Heart right ventricle (tissue), 16 donors: ENCODE measurements at regions not wholly inside any gene's neighbourhood (a gene's known extent, or its start where the extent isn't known, plus 50 kb on each side); places are given as distances from the start of the nearest gene placed in this dataset.

Experiments
- ATAC-seq, 8 donors: fragments of 200-7000 bp; cut with Tn5 transposase; one replicate each; pipeline ENCODE4 v1.9.1; 2020; ENCODE audit warnings: mild to moderate bottlenecking in 8 of 8, moderate library complexity in 8 of 8, moderate number of reproducible peaks in 1 of 8
- DNase-seq, 2 donors: peaks; one replicate each; pipeline ENCODE4 v3.0.0-alpha.2; 2020
- H3K27ac ChIP-seq, 10 donors: fragments of 200-600 bp; sonication (generic) in 2 of 10; one replicate each; pipeline versions ENCODE4 v1.5.0 to v1.8.0; 2020 to 2022; ENCODE audit warnings: mild to moderate bottlenecking in 3 of 10
- H3K27me3 ChIP-seq, 7 donors: fragments of 200-600 bp; one replicate each; pipeline ENCODE4 v1.8.0; 2021 to 2022; ENCODE audit warnings: mild to moderate bottlenecking in 2 of 7
- H3K36me3 ChIP-seq, 9 donors: fragments of 200-600 bp; sonication (generic) in 1 of 9; one replicate each; pipeline versions ENCODE4 v1.5.0 to v1.8.0; 2020 to 2022; ENCODE audit warnings: mild to moderate bottlenecking in 2 of 9
- H3K4me1 ChIP-seq, 9 donors: fragments of 200-600 bp; sonication (generic) in 1 of 9; one replicate each; pipeline versions ENCODE4 v1.5.0 to v1.8.0; 2020 to 2022; ENCODE audit warnings: mild to moderate bottlenecking in 4 of 9
- H3K4me3 ChIP-seq, 10 donors: fragments of 200-600 bp; sonication (generic) in 2 of 10; one replicate each; pipeline versions ENCODE4 v1.5.0 to v1.8.0; 2020 to 2022; ENCODE audit warnings: mild to moderate bottlenecking in 7 of 10, moderate library complexity in 2 of 10
- H3K9me3 ChIP-seq, 11 donors: fragments of 200-600 bp in 10 of 11; sonication (generic) in 2 of 11; one replicate each; pipeline versions ENCODE4 v1.5.0 to v1.8.0; 2013 to 2022; ENCODE audit warnings: mild to moderate bottlenecking in 2 of 11, control low read depth in 1 of 11, moderate library complexity in 1 of 11
- CTCF ChIP-seq, 9 donors: fragments of 200-600 bp; sonication (generic) in 2 of 9; IDR thresholded peaks; one replicate each; pipeline versions ENCODE4 v1.5.0 to v1.8.0; 2021 to 2022; ENCODE audit warnings: antibody characterized with exemption in 9 of 9, mild to moderate bottlenecking in 5 of 9, moderate library complexity in 1 of 9
- WGBS, 2 donors: extraction: QIAGEN DNeasy Blood & Tissue Kit; methylation state at CpG; one replicate each; pipeline ENCODE4 v1.1.7; 2013; ENCODE audit warnings: inconsistent platforms in 1 of 2; 5-methylcytosine and 5-hydroxymethylcytosine counted together
- intact Hi-C, 10 donors: fragments of 100-400 bp; cut with DNase I; formaldehyde crosslinking; loops; one replicate each; pipeline versions ENCODE4 v1.11.1 to v1.14.2; 2022
- donor health status: Arrhythmogenic right ventricular cardiomyopathy.
- donor health status: ischemic (EF 13 %, LVEDD 7.1; RV severe dilation, severe dysfunction).
- donor health status: healthy with polysubstance abuse.
- donor health status: DM: no; HTN: yes; CAD: no.
- donor health status: DM: no; HTN: no; CAD: no.
- donor health status: ischemic (EF 25% LVEDD 6.9; RV normal size, moderate dysfunction).
- donor health status: ischemic (EF 25% LVEDD 5.7; RV mildly dilated, moderate dysfunction).
- donor health status: healthy.
- donor health status: DM: yes; HTN: yes; CAD: no.
- donor health status: Ischemic cardiomyopathy.
- donor health status: ischemic (EF 35%, LVEDD 5.7; RV mildly dilated, moderate dysfunction).
- donor health status: nonischemic (EF 11% LVEDD 7.7; RV severe dilation, severe dysfunction).
- donor health status: DM: yes; HTN: yes; CAD: no.
- donor health status: PGD.
- donor health status: ischemic (EF 29% LVEDD 5.4; RV normal size, mild dysfunction).
- donor health status: nonischemic (EF 23%, LVEDD 6.1; RV moderate dilation, normal function).

GRCh38 chr4:125707397-125707796, 392.6 kb downstream of the FAT4 start:
- DNase-seq (no peak), ATAC-seq (no peak)
- no peaks in the 10 kb centered on the region for H3K27me3 ChIP-seq
- 96 to 97% methylated on average over 17 of the region's 17 CpGs for WGBS, 2 donors
- H3K9me3 ChIP-seq, result no peaks in the 10 kb centered on the region
- no peak overlapping the region for H3K4me3 ChIP-seq
- intact Hi-C loops, result no loop called here
- H3K4me1 ChIP-seq, result no peaks in the 10 kb centered on the region
- H3K36me3 ChIP-seq, result no peaks in the 10 kb centered on the region
- no peak for TF ChIP-seq CTCF (IDR thresholded peaks at IDR 0.05)
- no peak overlapping the region for H3K27ac ChIP-seq

- Histone ChIP-seq H3K4me3 (no peak overlapping the region), H3K27ac (no peak overlapping the region), H3K27me3 (no peaks in the 10 kb centered on the region), H3K9me3 (peaks cover 0 to 4% (median 0%) of the 10 kb centered on the region in 11 donors), H3K4me1 (no peaks in the 10 kb centered on the region), H3K36me3 (no peaks in the 10 kb centered on the region)
- ATAC-seq, result no peak
- no peak for TF ChIP-seq CTCF (IDR thresholded peaks at IDR 0.05)
- intact Hi-C loops, result no loop called here
- DNase-seq, result no peak
Observed at GRCh38 chr4:125710766-125711165, 396.0 kb downstream of the FAT4 start.

DNA sequence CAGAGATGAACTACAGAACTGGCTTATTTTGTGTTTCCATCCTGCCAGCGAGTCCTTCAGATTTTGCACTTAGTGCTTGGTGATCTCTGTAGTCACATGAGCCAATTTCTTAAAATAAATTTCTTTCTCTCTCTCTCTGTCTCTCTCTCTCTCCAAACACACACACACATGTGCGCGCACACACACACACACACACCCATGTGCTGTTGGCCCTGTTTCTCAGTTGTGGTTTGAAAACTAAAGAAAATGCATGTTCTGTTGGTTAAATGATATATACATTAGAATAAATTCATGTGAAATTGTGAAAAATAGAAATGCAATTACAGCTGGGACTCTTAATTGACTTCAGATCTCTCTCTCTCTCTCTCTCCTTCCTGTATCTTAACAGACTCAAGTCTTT, 399.3 kb downstream of the FAT4 start:
- TF ChIP-seq CTCF (IDR thresholded peaks at IDR 0.05), result no peak
- intact Hi-C loops, result no loop called here
- Histone ChIP-seq H3K36me3 (no peaks in the 10 kb centered on the region), H3K27me3 (no peaks in the 10 kb centered on the region), H3K4me3 (no peak overlapping the region), H3K9me3 (peaks cover 0 to 17% (median 0%) of the 10 kb centered on the region in 11 donors), H3K4me1 (no peaks in the 10 kb centered on the region), H3K27ac (no peak overlapping the region)
- WGBS, 2 donors, result 85 to 90% methylated on average over 3 of the region's 3 CpGs
- no peak for ATAC-seq
- no peak for DNase-seq

DNA sequence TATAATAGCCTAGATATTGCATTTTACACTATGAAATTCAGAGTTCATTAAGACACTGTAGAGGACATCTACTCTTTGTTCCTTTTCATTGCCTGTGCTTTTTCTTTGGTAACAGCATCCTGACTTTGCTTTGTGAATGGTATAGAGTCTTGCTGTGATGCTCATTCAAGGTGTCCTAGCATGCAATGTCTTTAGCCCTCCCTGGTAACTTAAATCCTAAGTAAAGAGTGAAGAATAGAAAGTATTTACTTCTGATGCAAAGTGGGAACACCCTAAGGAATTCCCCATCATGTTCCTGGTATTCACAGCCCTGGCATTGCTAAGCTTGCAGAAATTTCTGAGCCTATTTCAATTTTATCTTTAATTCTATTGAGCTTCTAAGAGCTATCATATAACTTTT, 400.1 kb downstream of the FAT4 start:
- no peaks in the 10 kb centered on the region for H3K4me1 ChIP-seq
- ATAC-seq (no peak), DNase-seq (no peak)
- H3K27me3 ChIP-seq, result no peaks in the 10 kb centered on the region
- no peak for TF ChIP-seq CTCF (IDR thresholded peaks at IDR 0.05)
- intact Hi-C loops, result no loop called here
- H3K4me3 ChIP-seq, result no peak overlapping the region
- no peak overlapping the region for H3K27ac ChIP-seq
- no peaks in the 10 kb centered on the region for H3K36me3 ChIP-seq
- peaks cover 0 to 17% (median 0%) of the 10 kb centered on the region in 11 donors for H3K9me3 ChIP-seq

DNA sequence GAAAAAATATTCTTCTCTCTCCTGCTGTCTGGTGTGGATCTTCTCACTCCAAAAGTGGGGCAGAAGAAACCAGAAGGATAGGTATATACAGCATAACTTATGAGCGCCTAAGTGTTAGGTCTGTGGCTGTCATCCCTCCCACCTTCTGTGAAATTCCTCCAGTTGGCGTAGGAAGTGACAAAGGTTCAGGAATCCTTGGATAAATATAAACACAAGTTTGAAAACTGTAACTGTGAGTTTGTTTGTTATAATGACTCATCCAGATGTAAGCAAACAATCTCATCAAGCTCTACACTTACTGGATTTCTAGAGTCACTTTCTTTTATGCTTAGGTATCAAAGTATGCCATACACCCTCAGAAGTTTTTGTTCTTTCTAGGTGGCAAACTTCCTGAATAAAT, 405.2 kb downstream of the FAT4 start:
- ATAC-seq (no peak), DNase-seq (no peak)
- 66 to 76% methylated on average over 2 of the region's 2 CpGs for whole genome bisulfite sequencing, 2 donors
- Histone ChIP-seq H3K4me3 (no peak overlapping the region), H3K4me1 (no peaks in the 10 kb centered on the region), H3K27ac (no peak overlapping the region), H3K36me3 (no peaks in the 10 kb centered on the region), H3K9me3 (peaks cover 0 to 17% (median 0%) of the 10 kb centered on the region in 11 donors), H3K27me3 (no peaks in the 10 kb centered on the region)
- intact Hi-C loops, result no loop called here
- no peak for TF ChIP-seq CTCF (IDR thresholded peaks at IDR 0.05)
